BJ (cell line): ENCODE measurements at regions not wholly inside any gene's neighbourhood (a gene's known extent, or its start where the extent isn't known, plus 50 kb on each side); places are given as distances from the start of the nearest gene placed in this dataset.

ENCODE experiments used
- CTCF ChIA-PET: fragments of 350-600 bp; formaldehyde crosslinking; extraction: SDS; loops from one replicate; lab custom pipeline; 2021; ENCODE audit warnings: antibody characterized with exemption, inconsistent platforms; lab: Yijun Ruan, JAX
- POLR2A ChIA-PET: fragments of 300-600 bp; sonication (Branson Sonifier 250); formaldehyde crosslinking; extraction: SDS; loops from one replicate; lab custom pipeline; 2021; ENCODE audit warnings: antibody characterized with exemption; lab: Charles Lee
- DNase-seq: peaks from one replicate; pipeline ENCODE4 v3.0.0-alpha.2; 2011; ENCODE audit warnings: low read depth
- H3K27me3 ChIP-seq: 2 replicates; pipeline ENCODE4 v1.6.0; 2011; ENCODE audit warnings: low read length; ENCODE audit not compliant: control insufficient read depth, insufficient read depth
- H3K36me3 ChIP-seq: 2 replicates; pipeline ENCODE4 v1.5.1; 2011; ENCODE audit warnings: low read length; ENCODE audit not compliant: control insufficient read depth, insufficient read depth
- H3K4me3 ChIP-seq: 2 replicates; pipeline ENCODE4 v1.5.1; 2011; ENCODE audit warnings: low read depth, mild to moderate bottlenecking, control low read depth, low read length
- TF ChIP-seq, protein P1 (sequence below): IDR thresholded peaks from 2 replicates; pipeline ENCODE4 v1.5.1; 2011; ENCODE audit warnings: low read depth, mild to moderate bottlenecking, control low read depth, inconsistent platforms, low read length, moderate library complexity; ENCODE audit not compliant: insufficient read depth

DNA sequence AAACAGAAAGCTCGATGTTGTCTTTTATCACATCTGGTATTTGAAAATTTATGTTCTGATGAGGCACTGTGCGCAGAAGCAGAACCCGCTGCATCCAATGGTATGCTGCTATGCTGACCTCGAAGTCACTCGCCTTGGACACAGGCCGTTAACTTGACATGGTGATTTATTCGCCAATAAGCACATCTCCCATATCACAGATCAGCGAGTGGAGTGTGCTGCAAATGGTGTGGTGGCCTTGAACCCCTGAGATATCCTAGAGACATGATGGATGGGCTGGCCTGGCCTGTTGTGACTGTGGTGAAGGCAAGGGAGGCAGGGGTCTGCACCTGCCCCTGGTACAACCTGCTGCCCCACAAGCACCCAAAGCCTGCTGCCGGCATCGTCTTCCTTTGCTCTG lies 175.4 kb upstream of the FRG1 start:
- CTCF ChIA-PET, result no interaction called here
- Histone ChIP-seq H3K4me3 (no peak overlapping the region), H3K36me3 (no peaks in the 10 kb centered on the region), H3K27me3 (no peaks in the 10 kb centered on the region)
- POLR2A ChIA-PET, result no interaction called here
- TF ChIP-seq, protein P1, sequence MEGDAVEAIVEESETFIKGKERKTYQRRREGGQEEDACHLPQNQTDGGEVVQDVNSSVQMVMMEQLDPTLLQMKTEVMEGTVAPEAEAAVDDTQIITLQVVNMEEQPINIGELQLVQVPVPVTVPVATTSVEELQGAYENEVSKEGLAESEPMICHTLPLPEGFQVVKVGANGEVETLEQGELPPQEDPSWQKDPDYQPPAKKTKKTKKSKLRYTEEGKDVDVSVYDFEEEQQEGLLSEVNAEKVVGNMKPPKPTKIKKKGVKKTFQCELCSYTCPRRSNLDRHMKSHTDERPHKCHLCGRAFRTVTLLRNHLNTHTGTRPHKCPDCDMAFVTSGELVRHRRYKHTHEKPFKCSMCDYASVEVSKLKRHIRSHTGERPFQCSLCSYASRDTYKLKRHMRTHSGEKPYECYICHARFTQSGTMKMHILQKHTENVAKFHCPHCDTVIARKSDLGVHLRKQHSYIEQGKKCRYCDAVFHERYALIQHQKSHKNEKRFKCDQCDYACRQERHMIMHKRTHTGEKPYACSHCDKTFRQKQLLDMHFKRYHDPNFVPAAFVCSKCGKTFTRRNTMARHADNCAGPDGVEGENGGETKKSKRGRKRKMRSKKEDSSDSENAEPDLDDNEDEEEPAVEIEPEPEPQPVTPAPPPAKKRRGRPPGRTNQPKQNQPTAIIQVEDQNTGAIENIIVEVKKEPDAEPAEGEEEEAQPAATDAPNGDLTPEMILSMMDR, result no peak
- no peak for DNase-seq

DNA sequence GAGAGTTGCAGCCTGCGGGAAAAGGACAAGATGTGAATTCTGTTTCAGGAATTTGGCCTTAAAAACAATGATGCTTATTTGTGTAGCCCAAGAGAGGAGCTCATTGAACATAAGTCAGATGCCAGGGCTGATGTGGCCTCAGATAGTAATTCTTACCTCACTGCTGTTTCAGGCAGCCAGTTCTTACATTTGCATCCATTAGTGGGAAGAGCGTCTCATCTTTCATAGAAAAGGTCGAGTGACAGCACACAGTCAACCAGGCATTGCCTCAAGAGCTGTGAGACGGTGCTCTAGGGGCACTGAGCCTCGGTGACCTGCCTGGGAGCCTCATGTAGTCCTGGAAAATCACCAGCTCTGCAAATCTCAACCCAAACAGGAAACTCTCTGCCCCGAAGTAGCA lies 174.9 kb upstream of the FRG1 start:
- ChIA-PET CTCF (no interaction called here), POLR2A (no interaction called here)
- no peak overlapping the region for H3K4me3 ChIP-seq
- TF ChIP-seq, protein P1, result no peak
- no peaks in the 10 kb centered on the region for H3K36me3 ChIP-seq
- no peak for DNase-seq
- no peaks in the 10 kb centered on the region for H3K27me3 ChIP-seq

DNA sequence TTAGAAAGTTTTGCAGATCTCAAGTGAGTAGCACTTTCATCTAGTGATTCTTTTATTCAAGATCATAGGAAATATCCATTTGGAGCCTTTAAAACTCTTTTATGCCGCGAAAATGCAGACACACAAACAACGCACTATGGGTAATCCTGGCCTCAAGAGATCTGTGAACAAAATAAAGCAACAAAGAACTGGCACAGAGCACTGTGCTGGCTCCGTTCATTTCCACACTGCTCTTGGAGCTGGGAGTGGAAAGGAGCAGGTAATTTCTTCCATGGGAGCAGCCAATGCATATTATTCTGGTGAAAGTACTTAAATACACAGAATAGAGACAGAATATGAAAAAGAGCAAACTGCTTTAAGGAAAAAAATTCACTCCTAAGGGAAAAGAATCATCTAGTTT lies 172.7 kb upstream of the FRG1 start:
- no peak overlapping the region for H3K4me3 ChIP-seq
- no peaks in the 10 kb centered on the region for H3K27me3 ChIP-seq
- DNase-seq, result no peak
- ChIA-PET CTCF (interaction anchor here (0.9 kb wide), 1 partner anchor 25 kb away, joined by 3 read pairs; no protein-coding TSS in a partner anchor), POLR2A (no interaction called here)
- TF ChIP-seq, protein P1, result no peak
- H3K36me3 ChIP-seq, result no peaks in the 10 kb centered on the region

DNA sequence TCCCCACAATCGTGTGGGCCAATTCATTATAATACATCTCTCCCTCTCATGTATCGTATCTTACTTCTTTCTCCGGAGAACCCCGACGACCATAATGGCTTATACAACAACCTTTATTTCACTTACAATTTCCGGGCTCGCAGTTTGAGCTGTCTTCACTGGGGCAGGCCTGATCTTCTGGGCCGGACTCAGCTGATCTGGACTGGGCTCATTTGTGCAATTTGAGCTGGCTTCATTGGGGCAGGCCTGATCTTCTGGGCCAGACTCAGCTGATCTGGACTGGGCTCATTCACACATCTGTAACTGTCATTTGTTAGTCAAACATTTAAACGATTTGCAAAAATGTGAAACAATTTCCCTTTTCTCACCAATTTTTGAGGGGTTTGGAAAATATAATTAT lies 171.5 kb upstream of the FRG1 start:
- TF ChIP-seq, protein P1, result no peak
- POLR2A ChIA-PET, result no interaction called here
- no peaks in the 10 kb centered on the region for H3K36me3 ChIP-seq
- DNase-seq, result no peak
- CTCF ChIA-PET, result no interaction called here
- no peaks in the 10 kb centered on the region for H3K27me3 ChIP-seq
- H3K4me3 ChIP-seq, result no peak overlapping the region

DNA sequence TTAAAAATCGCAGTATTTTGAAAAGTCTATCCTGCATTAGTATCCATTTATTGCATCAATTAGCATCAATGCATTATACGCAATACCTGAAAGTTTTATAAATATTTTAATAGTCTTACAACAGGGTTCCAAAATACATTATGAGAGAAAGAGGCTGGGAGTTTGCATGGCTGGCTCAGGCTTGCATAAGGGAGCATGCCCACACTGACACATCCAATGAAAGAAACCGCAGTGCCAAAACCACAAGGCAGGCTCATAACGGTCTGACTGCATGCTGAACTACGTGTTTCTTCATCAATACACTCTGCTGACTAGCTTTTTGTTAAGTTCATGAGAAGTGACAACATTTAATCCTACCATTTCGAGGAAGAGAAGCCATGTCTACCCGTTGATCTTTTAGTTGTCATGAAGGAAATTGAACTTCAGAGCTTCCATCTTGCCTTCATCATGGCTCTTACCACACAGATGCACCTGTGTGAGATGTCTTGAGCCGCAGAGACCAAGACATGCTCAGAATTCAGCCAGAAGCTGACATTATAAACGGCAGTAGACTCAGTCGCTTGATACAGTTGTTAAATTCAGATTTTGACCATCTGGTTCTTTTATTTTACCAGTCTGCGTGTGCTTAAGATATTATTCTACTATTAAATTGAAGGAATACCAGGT lies 168.8 kb upstream of the FRG1 start:
- H3K4me3 ChIP-seq, result no peak overlapping the region
- DNase-seq, result no peak
- no peaks in the 10 kb centered on the region for H3K27me3 ChIP-seq
- TF ChIP-seq, protein P1, result no peak
- ChIA-PET CTCF (no interaction called here), POLR2A (no interaction called here)
- H3K36me3 ChIP-seq, result no peaks in the 10 kb centered on the region
